IPS-15b (cell line): ENCODE measurements at regions not wholly inside any gene's neighbourhood (a gene's known extent, or its start where the extent isn't known, plus 50 kb on each side); places are given as distances from the start of the nearest gene placed in this dataset.

Experiments used
- H3K27me3 ChIP-seq: one replicate; pipeline ENCODE4 v1.6.1; 2013; ENCODE audit warnings: low read length; ENCODE audit not compliant: control insufficient read depth, insufficient read depth
- H3K36me3 ChIP-seq: one replicate; pipeline ENCODE4 v1.6.1; 2013; ENCODE audit warnings: low read length; ENCODE audit not compliant: control insufficient read depth, insufficient read depth
- H3K4me1 ChIP-seq: one replicate; pipeline ENCODE4 v1.6.1; 2013; ENCODE audit warnings: mild to moderate bottlenecking, low read length; ENCODE audit not compliant: control insufficient read depth, insufficient read depth
- H3K4me3 ChIP-seq: one replicate; pipeline ENCODE4 v1.5.1; 2013; ENCODE audit warnings: low read depth, low read length
- H3K9ac ChIP-seq: one replicate; pipeline ENCODE4 v1.6.1; 2013; ENCODE audit warnings: low read depth, mild to moderate bottlenecking, low read length
- H3K9me3 ChIP-seq: one replicate; pipeline ENCODE4 v1.6.1; 2013; ENCODE audit warnings: mild to moderate bottlenecking, low read length; ENCODE audit not compliant: control insufficient read depth, insufficient read depth

- Histone ChIP-seq H3K4me3 (no peak overlapping the region), H3K36me3 (no peaks in the 10 kb centered on the region), H3K4me1 (no peaks in the 10 kb centered on the region), H3K9me3 (no peaks in the 10 kb centered on the region), H3K27me3 (no peaks in the 10 kb centered on the region), H3K9ac (no peak overlapping the region)
Measured at GRCh38 chr18:41714872-41715271, 240.2 kb upstream of the PIK3C3 start.

- Histone ChIP-seq H3K9ac (no peak overlapping the region), H3K9me3 (no peaks in the 10 kb centered on the region), H3K36me3 (no peaks in the 10 kb centered on the region), H3K4me1 (no peaks in the 10 kb centered on the region), H3K4me3 (no peak overlapping the region), H3K27me3 (no peaks in the 10 kb centered on the region)
Measured at GRCh38 chr18:41713969-41714825, 240.8 kb upstream of the PIK3C3 start.

- no peaks in the 10 kb centered on the region for H3K9me3 ChIP-seq
- no peak overlapping the region for H3K4me3 ChIP-seq
- no peaks in the 10 kb centered on the region for H3K36me3 ChIP-seq
- H3K27me3 ChIP-seq, result no peaks in the 10 kb centered on the region
- no peak overlapping the region for H3K9ac ChIP-seq
- no peaks in the 10 kb centered on the region for H3K4me1 ChIP-seq
Measured at GRCh38 chr18:41706301-41706700, 248.7 kb upstream of the PIK3C3 start.

GRCh38 chr18:41703744-41704530 is 251.1 kb upstream of the PIK3C3 start:
- no peaks in the 10 kb centered on the region for H3K27me3 ChIP-seq
- no peak overlapping the region for H3K9ac ChIP-seq
- H3K9me3 ChIP-seq, result no peaks in the 10 kb centered on the region
- no peaks in the 10 kb centered on the region for H3K4me1 ChIP-seq
- H3K36me3 ChIP-seq, result no peaks in the 10 kb centered on the region
- no peak overlapping the region for H3K4me3 ChIP-seq

GRCh38 chr18:41700416-41700815 is 254.6 kb upstream of the PIK3C3 start:
- H3K27me3 ChIP-seq, result no peaks in the 10 kb centered on the region
- H3K4me3 ChIP-seq, result no peak overlapping the region
- H3K4me1 ChIP-seq, result no peaks in the 10 kb centered on the region
- no peaks in the 10 kb centered on the region for H3K36me3 ChIP-seq
- H3K9me3 ChIP-seq, result no peaks in the 10 kb centered on the region
- H3K9ac ChIP-seq, result no peak overlapping the region

- no peaks in the 10 kb centered on the region for H3K36me3 ChIP-seq
- no peaks in the 10 kb centered on the region for H3K27me3 ChIP-seq
- H3K4me3 ChIP-seq, result no peak overlapping the region
- no peak overlapping the region for H3K9ac ChIP-seq
- no peaks in the 10 kb centered on the region for H3K9me3 ChIP-seq
- H3K4me1 ChIP-seq, result no peaks in the 10 kb centered on the region
Measured at GRCh38 chr18:41695441-41695840, 259.6 kb upstream of the PIK3C3 start.

GRCh38 chr18:41693008-41693407 is 262.0 kb upstream of the PIK3C3 start:
- Histone ChIP-seq H3K27me3 (no peaks in the 10 kb centered on the region), H3K36me3 (no peaks in the 10 kb centered on the region), H3K4me3 (no peak overlapping the region), H3K9ac (no peak overlapping the region), H3K4me1 (no peaks in the 10 kb centered on the region), H3K9me3 (no peaks in the 10 kb centered on the region)

- Histone ChIP-seq H3K36me3 (no peaks in the 10 kb centered on the region), H3K4me1 (no peaks in the 10 kb centered on the region), H3K9me3 (no peaks in the 10 kb centered on the region), H3K4me3 (no peak overlapping the region), H3K9ac (no peak overlapping the region), H3K27me3 (no peaks in the 10 kb centered on the region)
Measured at GRCh38 chr18:41690332-41691127, 264.5 kb upstream of the PIK3C3 start.

- H3K4me3 ChIP-seq, result no peak overlapping the region
- H3K27me3 ChIP-seq, result no peaks in the 10 kb centered on the region
- H3K36me3 ChIP-seq, result no peaks in the 10 kb centered on the region
- no peak overlapping the region for H3K9ac ChIP-seq
- no peaks in the 10 kb centered on the region for H3K9me3 ChIP-seq
- H3K4me1 ChIP-seq, result no peaks in the 10 kb centered on the region
Measured at GRCh38 chr18:41687138-41687537, 267.9 kb upstream of the PIK3C3 start.

GRCh38 chr18:41681138-41681880 is 273.7 kb upstream of the PIK3C3 start:
- H3K4me1 ChIP-seq, result no peaks in the 10 kb centered on the region
- no peaks in the 10 kb centered on the region for H3K27me3 ChIP-seq
- no peak overlapping the region for H3K4me3 ChIP-seq
- no peak overlapping the region for H3K9ac ChIP-seq
- H3K36me3 ChIP-seq, result no peaks in the 10 kb centered on the region
- H3K9me3 ChIP-seq, result no peaks in the 10 kb centered on the region

GRCh38 chr18:41674506-41674905 is 280.5 kb upstream of the PIK3C3 start:
- Histone ChIP-seq H3K9ac (no peak overlapping the region), H3K4me3 (no peak overlapping the region), H3K36me3 (no peaks in the 10 kb centered on the region), H3K9me3 (no peaks in the 10 kb centered on the region), H3K4me1 (no peaks in the 10 kb centered on the region), H3K27me3 (no peaks in the 10 kb centered on the region)
